Hepatocyte (in vitro differentiated cells): ENCODE measurements at regions not wholly inside any gene's neighbourhood (a gene's known extent, or its start where the extent isn't known, plus 50 kb on each side); places are given as distances from the start of the nearest gene placed in this dataset.
"Not testable (repeated sequence)": the region's sequence is repeated elsewhere in the genome, so short reads cannot be mapped to it uniquely, and the experiment has no call there.

Source experiments
- EZH2 ChIP-seq: fragments of 200-600 bp; sonication (generic); IDR thresholded peaks from 2 replicates; pipeline ENCODE4 v1.6.1; 2016; ENCODE audit warnings: antibody characterized with exemption, mild to moderate bottlenecking, borderline replicate concordance
- TF ChIP-seq, protein P1 (sequence below): fragments of 200-600 bp; sonication (generic); IDR thresholded peaks from 2 replicates; pipeline ENCODE4 v1.5.1; 2016; ENCODE audit warnings: antibody characterized with exemption, mild to moderate bottlenecking; ENCODE audit not compliant: poor library complexity

GRCh38 chr2:12024197-12024907 lies 277.9 kb downstream of the LPIN1 start:
- TF ChIP-seq, protein P1, sequence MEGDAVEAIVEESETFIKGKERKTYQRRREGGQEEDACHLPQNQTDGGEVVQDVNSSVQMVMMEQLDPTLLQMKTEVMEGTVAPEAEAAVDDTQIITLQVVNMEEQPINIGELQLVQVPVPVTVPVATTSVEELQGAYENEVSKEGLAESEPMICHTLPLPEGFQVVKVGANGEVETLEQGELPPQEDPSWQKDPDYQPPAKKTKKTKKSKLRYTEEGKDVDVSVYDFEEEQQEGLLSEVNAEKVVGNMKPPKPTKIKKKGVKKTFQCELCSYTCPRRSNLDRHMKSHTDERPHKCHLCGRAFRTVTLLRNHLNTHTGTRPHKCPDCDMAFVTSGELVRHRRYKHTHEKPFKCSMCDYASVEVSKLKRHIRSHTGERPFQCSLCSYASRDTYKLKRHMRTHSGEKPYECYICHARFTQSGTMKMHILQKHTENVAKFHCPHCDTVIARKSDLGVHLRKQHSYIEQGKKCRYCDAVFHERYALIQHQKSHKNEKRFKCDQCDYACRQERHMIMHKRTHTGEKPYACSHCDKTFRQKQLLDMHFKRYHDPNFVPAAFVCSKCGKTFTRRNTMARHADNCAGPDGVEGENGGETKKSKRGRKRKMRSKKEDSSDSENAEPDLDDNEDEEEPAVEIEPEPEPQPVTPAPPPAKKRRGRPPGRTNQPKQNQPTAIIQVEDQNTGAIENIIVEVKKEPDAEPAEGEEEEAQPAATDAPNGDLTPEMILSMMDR = not testable (repeated sequence)
- TF ChIP-seq EZH2 = not testable (repeated sequence)
